ENCODE measurements at regions not wholly inside any gene's neighbourhood (a gene's known extent, or its start where the extent isn't known, plus 50 kb on each side); places are given as distances from the start of the nearest gene placed in this dataset.

DNA sequence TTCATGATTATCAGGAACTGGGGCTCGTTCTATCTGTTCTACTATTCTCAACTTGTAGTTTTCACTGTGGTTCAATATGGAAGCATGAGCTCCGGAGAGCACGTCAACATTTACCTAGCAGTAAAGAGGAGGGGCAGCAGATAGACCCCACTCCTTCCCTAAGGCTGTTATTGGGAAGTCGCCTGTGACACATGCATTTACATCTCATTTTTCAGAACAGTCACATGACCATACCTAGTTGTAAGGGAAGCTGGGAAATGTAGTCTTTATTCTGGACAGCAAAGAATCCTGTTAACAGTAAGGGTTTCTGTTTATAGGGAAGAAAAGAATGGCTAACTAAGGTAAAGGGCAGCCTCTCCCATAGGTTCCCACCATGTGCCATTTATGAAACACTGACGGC, 158.3 kb downstream of the ZFP64 start:
- no peak for TF ChIP-seq ZBTB7A (IDR thresholded peaks at IDR 0.05; ENCODE audit: low read depth)
- TF ChIP-seq, protein P1, sequence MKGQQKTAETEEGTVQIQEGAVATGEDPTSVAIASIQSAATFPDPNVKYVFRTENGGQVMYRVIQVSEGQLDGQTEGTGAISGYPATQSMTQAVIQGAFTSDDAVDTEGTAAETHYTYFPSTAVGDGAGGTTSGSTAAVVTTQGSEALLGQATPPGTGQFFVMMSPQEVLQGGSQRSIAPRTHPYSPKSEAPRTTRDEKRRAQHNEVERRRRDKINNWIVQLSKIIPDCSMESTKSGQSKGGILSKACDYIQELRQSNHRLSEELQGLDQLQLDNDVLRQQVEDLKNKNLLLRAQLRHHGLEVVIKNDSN (IDR thresholded peaks at IDR 0.05): peak; percentile 92

DNA sequence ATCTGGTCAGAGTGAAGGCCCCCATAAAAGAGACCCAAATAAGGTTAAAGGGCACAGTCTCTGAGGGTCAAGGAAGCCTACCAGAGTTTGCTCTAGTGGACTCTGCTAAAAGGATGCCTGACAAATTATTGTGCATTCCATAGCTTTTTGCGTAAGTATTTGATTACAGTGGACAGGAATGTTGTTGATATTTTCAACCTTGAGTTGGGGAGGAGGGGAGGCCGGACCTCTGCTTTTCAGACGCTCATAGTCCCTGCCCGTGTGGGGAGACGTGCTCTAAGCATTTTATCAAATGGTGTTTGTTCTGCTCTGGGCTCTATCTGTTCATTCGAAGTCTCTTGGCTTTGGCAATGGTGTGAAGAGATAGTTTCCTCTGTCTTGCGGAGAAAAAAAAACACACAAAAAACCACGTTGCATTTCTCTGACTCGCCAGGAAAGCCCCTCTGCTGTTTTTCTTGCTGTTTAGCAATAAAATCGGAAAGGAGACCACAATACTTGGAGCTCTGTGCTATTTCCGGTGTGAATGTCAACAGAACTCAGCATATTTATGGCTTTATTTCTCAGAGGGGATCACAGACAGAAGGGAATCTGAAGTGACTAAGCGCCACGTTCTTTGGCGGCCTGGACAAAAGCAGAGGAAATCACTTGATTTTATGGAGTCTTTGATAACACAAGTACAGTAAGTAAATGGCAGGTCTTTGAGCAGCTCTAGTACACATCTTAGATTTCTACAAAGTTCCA, 159.8 kb downstream of the ZFP64 start:
- TF ChIP-seq CEBPB (IDR thresholded peaks at IDR 0.05) (no peak), EP300 (IDR thresholded peaks at IDR 0.05; ENCODE audit: borderline replicate concordance) (no peak), TCF12 (IDR thresholded peaks at IDR 0.05; ENCODE audit: low read depth) (no peak), EGR1 (IDR thresholded peaks at IDR 0.05) (no peak), TAF1 (IDR thresholded peaks at IDR 0.05; ENCODE audit: low read depth) (no peak), FOXM1 (IDR thresholded peaks at IDR 0.05; ENCODE audit: borderline replicate concordance, low read depth) (no peak)
- TF ChIP-seq, protein P2, sequence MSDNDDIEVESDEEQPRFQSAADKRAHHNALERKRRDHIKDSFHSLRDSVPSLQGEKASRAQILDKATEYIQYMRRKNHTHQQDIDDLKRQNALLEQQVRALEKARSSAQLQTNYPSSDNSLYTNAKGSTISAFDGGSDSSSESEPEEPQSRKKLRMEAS (IDR thresholded peaks at IDR 0.05): no peak

DNA sequence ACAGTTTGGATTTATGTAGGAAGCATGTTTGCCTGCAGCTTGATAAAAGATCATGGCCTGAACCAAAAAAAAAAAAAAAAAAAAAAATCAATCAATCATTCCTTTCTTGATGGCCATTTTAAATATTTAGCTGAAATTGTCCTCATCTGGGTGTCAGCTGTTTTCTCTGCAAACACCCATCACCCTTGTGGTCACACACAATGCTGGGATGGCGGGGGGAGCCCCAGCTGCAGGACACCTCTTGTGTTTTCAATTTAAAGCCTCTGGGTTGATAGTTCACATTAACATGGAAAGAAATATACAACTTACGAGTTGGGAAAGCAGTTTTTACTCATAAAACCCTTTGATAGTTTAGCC, 160.4 kb downstream of the ZFP64 start:
- TF ChIP-seq EGR1 (IDR thresholded peaks at IDR 0.05): no peak
- no peak for TF ChIP-seq YY1 (IDR thresholded peaks at IDR 0.05; ENCODE audit: low read depth)
- no peak for TF ChIP-seq FOXM1 (IDR thresholded peaks at IDR 0.05; ENCODE audit: borderline replicate concordance, low read depth)
- no peak for TF ChIP-seq ZBTB7A (IDR thresholded peaks at IDR 0.05; ENCODE audit: low read depth)
- no peak for TF ChIP-seq TAF1 (IDR thresholded peaks at IDR 0.05; ENCODE audit: low read depth)
- TF ChIP-seq NFIC (IDR thresholded peaks at IDR 0.05): no peak
- no peak for TF ChIP-seq CEBPB (IDR thresholded peaks at IDR 0.05)
- TF ChIP-seq, protein P2 (IDR thresholded peaks at IDR 0.05): no peak
- TF ChIP-seq EP300 (IDR thresholded peaks at IDR 0.05; ENCODE audit: borderline replicate concordance): no peak
- no peak for TF ChIP-seq RAD21 (IDR thresholded peaks at IDR 0.05; ENCODE audit: low read depth)
- TF ChIP-seq, protein P1 (IDR thresholded peaks at IDR 0.05): no peak
- TF ChIP-seq TEAD4 (IDR thresholded peaks at IDR 0.05): no peak

DNA sequence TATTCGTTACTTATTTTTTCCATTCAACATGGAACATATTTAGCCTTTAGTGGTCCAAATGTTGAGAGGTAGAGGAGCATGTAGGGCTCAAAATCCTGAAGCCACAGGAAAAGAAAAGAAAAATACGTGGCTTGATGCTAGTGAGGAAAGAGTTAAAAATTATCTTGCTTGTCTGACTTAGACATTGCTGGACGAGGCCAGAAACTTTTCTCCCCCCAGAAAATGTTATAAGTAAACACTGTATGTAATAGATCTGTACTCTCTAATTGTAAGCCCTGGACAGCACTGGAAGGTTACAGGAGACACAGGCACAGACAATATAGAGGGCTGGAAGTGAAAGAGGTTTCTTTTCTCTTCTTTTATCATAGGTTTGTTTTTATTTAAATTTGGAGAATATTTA, 165.6 kb downstream of the ZFP64 start:
- no peak for TF ChIP-seq EP300 (IDR thresholded peaks at IDR 0.05; ENCODE audit: borderline replicate concordance)
- no peak for TF ChIP-seq YY1 (IDR thresholded peaks at IDR 0.05; ENCODE audit: low read depth)
- TF ChIP-seq NFIC (IDR thresholded peaks at IDR 0.05): no peak
- TF ChIP-seq CEBPB (IDR thresholded peaks at IDR 0.05): no peak
- TF ChIP-seq RAD21 (IDR thresholded peaks at IDR 0.05; ENCODE audit: low read depth): no peak
- TF ChIP-seq, protein P2 (IDR thresholded peaks at IDR 0.05): no peak
- TF ChIP-seq TEAD4 (IDR thresholded peaks at IDR 0.05): no peak
- TF ChIP-seq EGR1 (IDR thresholded peaks at IDR 0.05): no peak
- no peak for TF ChIP-seq TAF1 (IDR thresholded peaks at IDR 0.05; ENCODE audit: low read depth)
- TF ChIP-seq CREB1 (IDR thresholded peaks at IDR 0.05; ENCODE audit: low read depth): no peak
- no peak for TF ChIP-seq TCF12 (IDR thresholded peaks at IDR 0.05; ENCODE audit: low read depth)
- TF ChIP-seq, protein P3, sequence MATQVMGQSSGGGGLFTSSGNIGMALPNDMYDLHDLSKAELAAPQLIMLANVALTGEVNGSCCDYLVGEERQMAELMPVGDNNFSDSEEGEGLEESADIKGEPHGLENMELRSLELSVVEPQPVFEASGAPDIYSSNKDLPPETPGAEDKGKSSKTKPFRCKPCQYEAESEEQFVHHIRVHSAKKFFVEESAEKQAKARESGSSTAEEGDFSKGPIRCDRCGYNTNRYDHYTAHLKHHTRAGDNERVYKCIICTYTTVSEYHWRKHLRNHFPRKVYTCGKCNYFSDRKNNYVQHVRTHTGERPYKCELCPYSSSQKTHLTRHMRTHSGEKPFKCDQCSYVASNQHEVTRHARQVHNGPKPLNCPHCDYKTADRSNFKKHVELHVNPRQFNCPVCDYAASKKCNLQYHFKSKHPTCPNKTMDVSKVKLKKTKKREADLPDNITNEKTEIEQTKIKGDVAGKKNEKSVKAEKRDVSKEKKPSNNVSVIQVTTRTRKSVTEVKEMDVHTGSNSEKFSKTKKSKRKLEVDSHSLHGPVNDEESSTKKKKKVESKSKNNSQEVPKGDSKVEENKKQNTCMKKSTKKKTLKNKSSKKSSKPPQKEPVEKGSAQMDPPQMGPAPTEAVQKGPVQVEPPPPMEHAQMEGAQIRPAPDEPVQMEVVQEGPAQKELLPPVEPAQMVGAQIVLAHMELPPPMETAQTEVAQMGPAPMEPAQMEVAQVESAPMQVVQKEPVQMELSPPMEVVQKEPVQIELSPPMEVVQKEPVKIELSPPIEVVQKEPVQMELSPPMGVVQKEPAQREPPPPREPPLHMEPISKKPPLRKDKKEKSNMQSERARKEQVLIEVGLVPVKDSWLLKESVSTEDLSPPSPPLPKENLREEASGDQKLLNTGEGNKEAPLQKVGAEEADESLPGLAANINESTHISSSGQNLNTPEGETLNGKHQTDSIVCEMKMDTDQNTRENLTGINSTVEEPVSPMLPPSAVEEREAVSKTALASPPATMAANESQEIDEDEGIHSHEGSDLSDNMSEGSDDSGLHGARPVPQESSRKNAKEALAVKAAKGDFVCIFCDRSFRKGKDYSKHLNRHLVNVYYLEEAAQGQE (IDR thresholded peaks at IDR 0.05; ENCODE audit: low read depth): no peak
- TF ChIP-seq, protein P1 (IDR thresholded peaks at IDR 0.05): no peak

DNA sequence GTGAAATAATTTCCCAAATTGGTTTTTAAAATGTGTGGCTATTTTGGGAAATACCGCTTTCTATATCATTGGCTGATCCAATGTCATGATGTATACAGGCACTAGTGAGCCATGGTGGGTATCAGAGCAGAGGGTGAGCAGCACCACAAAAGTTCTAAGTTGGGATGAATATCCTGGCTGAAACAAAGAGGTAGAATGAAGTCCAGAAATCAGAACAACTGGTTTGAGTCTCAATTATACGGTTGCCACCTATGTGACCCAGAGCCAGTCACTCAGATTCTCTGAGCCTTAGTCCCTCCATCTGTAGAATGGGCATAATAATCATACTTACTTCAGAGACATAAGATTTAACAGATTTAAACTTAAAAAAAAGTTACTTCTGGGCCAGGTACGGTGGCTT, 172.3 kb downstream of the ZFP64 start:
- TF ChIP-seq ZBTB7A (IDR thresholded peaks at IDR 0.05; ENCODE audit: low read depth) (no peak), NFIC (IDR thresholded peaks at IDR 0.05) (no peak), CREB1 (IDR thresholded peaks at IDR 0.05; ENCODE audit: low read depth) (no peak), FOXM1 (IDR thresholded peaks at IDR 0.05; ENCODE audit: borderline replicate concordance, low read depth) (no peak), CEBPB (IDR thresholded peaks at IDR 0.05) (no peak), TEAD4 (IDR thresholded peaks at IDR 0.05) (no peak), TCF12 (IDR thresholded peaks at IDR 0.05; ENCODE audit: low read depth) (no peak), RAD21 (IDR thresholded peaks at IDR 0.05; ENCODE audit: low read depth) (no peak), YY1 (IDR thresholded peaks at IDR 0.05; ENCODE audit: low read depth) (no peak), TAF1 (IDR thresholded peaks at IDR 0.05; ENCODE audit: low read depth) (no peak), EGR1 (IDR thresholded peaks at IDR 0.05) (no peak)
- TF ChIP-seq, protein P2 (IDR thresholded peaks at IDR 0.05): no peak
- TF ChIP-seq, protein P1 (IDR thresholded peaks at IDR 0.05): no peak
- TF ChIP-seq, protein P3 (IDR thresholded peaks at IDR 0.05; ENCODE audit: low read depth): no peak

Measured in Ishikawa (cell line).